ENCODE measurements at regions not wholly inside any gene's neighbourhood (a gene's known extent, or its start where the extent isn't known, plus 50 kb on each side); places are given as distances from the start of the nearest gene placed in this dataset.
"Not testable (repeated sequence)": the region's sequence is repeated elsewhere in the genome, so short reads cannot be mapped to it uniquely, and the experiment has no call there.

DNA sequence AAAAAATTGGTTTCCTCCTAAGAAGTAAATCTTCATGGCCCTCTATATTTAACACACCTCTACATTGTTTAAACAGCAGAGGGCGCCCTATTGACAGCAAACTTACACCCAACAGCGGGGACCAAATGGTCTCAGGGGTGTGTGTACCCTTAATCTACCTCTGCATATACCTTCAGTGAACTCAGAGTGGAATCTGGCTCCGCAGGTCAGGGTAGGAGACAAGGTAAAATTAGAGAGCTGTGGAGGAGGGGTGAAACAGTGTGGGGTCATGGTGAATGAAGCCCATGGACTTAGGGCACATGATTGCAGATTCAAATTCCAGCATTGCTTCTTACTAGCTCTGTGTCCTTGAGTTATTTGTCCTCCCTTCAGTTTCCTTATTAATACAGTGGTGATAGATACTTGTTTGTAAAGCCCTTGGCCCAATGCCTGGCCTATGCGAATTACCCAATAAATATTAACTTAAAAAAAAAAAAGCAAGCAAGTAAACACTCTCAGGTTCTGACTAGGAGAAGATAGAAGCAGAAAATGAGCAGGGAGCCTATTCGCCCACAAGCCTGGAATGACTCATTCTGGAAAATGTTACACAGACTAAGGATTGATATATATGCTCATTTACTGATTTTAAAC is 122.9 kb downstream of the CAVIN4 start:
- DNase-seq (ENCODE audit: low read depth in 3 of 3, low spot score in 1 of 3) = no peak

DNA sequence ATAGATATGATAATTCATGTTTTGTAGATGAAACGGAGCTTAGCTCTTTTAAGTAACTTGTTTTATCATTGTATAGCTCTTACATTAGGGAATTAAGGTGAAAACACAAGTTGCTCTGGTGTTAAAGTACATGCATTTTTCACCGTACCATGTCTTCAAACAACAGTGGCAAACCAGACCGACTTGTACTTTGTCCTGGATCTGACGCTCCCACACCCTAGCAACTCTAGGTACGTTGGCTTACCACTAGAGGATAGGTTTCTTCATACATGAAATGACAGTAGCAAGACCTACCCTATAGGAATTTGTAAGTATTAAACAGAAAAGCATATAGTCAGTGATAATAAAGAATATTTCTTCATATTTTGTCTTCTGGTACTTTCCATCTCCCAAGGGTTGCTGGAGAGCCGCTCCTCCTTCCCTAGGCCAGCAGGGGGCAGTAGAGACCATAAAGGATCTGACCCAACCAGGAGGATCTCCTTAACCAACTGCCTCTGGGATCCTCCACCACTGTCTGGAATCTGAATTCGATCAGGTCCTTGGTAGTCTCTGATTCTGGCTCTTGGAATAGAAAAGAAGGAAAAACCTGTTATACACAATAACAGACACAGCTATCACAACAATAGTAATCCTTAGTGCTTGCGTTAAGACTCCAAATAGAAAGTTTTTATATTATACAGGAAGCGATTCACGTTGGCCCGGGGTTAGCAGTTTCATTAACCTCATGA is 136.7 kb downstream of the CAVIN4 start:
- peak in 1 of 3 donors; percentile 5 for DNase-seq (ENCODE audit: low read depth in 3 of 3, low spot score in 1 of 3)

DNA sequence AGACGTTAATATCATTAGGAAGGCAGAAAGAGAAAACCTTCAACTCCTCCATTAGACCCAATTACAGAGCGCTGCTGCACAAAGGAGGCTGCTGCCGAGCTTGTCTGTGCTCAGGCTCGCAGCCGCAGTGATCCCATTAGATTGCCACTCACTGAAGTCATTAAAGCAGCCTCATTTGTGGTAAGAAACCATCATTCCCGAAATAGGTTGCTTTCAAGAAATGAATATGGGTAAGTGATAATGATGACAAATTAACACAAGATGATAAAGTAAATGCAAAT is 137.2 kb downstream of the CAVIN4 start:
- no peak for DNase-seq (ENCODE audit: low read depth in 3 of 3, low spot score in 1 of 3)

DNA sequence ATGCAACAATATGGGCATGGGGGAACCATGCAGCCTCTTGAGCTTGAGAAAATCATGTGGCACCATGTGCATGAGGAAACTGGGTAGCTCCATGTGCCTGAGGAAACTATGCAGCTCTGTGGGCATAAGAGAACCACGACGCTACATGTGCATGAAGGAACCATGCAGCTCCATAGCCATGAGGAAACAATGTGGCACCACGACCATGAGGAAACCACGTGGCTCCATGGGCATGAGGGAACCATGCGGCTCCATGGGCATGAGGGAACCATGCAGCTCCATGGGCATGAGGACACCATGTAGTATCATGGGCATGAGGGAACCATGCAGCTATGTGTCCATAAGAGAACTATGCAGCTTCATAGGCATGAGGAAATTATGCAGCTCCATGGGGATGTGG is 140.8 kb downstream of the CAVIN4 start:
- DNase-seq (ENCODE audit: low read depth in 3 of 3, low spot score in 1 of 3) = no peak

DNA sequence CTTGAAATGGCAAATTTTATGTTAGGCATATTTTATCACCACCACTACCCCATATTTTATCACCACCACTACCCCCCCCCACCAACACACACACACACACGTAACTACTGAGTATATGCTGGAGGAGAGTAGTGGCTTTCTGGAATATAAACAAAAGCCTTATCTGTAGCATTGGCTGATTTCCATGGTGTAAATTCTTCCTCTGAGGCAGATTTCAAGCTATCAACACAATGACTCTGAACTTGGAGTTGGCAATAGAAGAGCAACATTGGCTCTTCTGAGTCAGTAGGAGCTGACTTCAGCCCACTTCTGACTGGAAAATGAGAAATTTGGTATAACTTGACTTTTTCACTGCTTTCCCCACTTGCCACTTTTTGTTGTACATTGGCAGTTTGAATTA is 143.0 kb downstream of the CAVIN4 start:
- DNase-seq (ENCODE audit: low read depth in 3 of 3, low spot score in 1 of 3) = no peak

DNA sequence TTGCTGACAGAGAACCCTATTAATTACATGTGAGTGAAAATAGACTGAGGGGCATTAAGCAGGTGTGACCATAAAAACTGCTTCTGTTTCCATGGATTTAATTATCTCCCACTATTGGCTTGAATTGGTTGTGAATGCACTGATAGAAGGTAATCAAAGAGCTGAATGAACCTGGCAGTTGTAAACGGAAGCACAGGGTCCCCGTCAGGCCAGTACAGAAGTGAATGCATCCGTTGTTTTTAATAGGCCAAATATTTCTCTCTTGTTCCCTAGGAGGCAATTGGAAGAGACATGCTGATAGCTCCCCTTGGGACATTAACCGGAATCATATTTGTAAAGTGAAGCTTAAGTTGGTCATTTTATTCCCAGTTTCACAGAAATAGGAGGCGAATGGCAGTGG is 147.0 kb downstream of the CAVIN4 start:
- no peak for DNase-seq (ENCODE audit: low read depth in 3 of 3, low spot score in 1 of 3)

DNA sequence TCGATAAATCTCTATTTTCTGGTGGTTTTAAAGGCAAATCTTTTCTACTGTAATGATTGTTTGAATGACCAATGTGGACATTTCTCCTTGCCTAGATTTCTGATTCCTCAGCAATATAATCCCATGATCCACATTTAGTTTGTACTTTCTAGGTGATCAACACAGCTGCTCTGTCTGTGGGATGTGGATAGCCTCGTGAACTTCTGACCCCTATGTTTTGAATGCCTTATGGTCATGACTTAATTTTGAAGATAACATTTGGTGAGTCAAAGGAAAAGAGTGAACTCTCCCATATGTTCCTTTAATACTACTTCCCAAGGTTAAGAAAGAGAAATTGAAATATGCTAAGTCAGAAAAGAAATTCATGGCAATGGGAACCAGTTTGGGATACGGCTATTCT is 147.5 kb downstream of the CAVIN4 start:
- DNase-seq (ENCODE audit: low read depth in 3 of 3, low spot score in 1 of 3) = no peak

DNA sequence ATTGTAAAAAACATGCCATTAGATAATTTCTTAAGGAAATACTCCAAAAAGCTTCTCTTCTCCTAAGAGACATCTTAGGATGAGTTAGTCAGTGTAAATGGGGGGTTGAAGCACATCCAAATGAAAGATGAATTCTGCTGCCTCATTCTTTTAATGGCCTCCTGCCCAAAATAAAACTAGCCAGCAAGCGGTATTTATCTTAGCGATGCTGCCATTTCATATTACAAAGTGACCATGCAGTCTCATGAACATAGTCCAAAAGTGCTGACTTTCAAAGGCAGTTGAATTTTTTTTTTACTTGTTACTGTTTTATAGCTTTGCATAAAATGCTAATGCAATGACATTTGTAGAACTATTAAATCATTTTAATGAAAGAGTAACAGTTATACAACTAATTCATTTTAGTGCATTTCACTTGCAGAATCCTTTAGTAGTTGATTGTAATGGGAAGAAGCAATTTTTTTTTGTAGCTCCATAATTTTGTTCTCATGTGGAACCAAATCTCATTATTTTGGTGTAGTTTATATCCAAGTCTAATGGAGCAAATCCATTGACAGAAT is 151.5 kb downstream of the CAVIN4 start:
- no peak for DNase-seq (ENCODE audit: low read depth in 3 of 3, low spot score in 1 of 3)

DNA sequence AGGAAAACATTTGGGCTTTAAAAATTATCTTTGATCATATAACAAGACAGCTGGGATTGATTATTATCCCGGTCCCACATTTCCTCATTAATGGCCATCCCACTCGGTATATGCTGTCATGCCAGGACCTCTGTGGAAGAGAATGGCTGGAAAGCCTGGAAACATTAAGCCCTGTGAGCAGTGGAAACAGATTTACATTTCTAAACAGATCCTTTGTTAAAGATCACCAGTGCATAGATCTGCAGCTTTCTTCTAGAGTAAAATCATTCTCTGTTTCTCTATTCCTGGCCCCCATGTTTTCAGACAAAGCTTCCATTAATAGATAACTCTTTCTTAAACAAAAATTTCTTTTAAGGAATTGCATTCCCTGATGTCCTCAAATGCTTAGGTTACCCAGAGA is 152.2 kb downstream of the CAVIN4 start:
- DNase-seq (ENCODE audit: low read depth in 3 of 3, low spot score in 1 of 3) = no peak

DNA sequence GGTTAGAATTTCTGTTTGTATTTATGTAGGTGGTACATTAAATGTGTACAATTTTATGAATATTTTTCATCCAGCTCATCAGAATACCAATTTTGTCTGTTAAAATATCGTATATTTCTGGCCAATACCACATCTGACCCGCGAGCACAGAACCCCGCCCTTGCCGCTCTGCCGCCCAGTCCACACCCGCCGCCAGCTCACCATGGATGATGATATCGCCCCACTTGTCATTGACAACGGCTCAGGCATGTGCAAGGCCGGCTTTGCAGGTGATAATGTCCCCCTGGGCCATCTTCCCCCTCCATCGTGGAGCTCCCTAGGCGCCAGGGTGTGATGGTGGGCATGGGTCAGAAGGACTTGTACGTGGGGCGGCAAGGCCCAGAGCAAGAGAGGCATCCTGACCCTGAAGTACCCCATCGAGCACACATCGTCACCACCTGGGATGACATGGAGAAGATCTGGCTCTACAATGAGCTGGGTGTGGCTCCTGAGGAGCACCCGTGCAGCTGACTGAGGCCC is 153.2 kb downstream of the CAVIN4 start:
- DNase-seq (ENCODE audit: low read depth in 3 of 3, low spot score in 1 of 3) = no peak

DNA sequence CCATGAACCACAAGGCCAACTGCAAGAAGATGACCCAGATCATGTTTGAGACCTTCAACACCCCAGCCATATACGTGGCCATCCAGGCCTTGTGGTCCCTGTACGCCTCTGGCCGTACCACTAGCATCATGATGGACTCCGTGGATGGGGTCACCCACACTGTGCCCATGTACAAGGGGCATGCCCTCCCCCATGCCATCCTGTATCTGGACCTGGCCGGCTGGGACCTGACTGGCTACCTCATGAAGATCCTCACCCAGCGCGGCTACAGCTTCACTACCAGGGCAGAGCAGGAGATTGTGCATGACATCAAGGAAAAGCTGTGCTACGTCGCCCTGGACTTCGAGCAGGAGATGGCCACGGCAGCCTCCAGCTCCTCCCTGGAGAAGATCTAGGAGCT is 153.7 kb downstream of the CAVIN4 start:
- DNase-seq (ENCODE audit: low read depth in 3 of 3, low spot score in 1 of 3) = no peak

DNA sequence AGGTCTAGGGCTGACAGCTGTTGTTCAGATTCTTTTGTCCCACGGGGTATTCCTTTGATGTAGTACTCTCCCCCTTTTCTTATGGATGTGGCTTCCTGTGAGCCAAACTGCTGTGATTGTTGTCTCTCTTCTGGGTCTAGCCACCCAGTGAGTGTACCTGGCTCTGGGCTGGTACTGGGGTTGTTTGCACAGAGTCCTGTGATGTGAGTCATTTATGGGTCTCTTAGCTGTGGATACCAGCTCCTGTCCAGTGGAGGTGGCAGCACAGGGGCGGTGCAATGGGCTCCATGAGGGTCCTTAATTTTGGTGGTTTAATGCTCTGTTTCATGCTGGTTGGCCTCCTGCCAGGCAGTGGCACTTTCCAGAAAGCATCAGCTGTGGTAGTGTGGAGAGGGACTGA is 161.3 kb downstream of the CAVIN4 start:
- DNase-seq (ENCODE audit: low read depth in 3 of 3, low spot score in 1 of 3) = no peak

DNA sequence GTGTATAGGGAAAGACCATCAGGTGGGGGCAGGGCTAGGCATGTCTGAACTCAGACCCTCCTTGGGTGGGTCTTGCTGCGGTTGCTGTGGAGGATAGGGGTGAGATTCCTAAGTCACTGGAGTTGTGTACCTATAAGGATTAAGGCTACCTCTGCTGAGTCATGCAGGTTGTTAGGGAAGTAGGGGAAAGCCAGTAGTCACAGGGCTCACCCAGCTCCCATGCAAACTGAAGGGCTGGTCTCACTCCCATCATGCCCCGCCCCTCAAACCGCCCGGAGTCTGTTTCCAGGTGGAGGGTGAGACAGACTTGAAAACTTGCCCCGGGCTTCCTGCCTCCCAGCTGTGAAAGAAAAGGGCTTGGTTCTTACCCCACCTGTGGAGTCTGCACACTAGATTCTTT is 161.8 kb downstream of the CAVIN4 start:
- no peak for DNase-seq (ENCODE audit: low read depth in 3 of 3, low spot score in 1 of 3)

DNA sequence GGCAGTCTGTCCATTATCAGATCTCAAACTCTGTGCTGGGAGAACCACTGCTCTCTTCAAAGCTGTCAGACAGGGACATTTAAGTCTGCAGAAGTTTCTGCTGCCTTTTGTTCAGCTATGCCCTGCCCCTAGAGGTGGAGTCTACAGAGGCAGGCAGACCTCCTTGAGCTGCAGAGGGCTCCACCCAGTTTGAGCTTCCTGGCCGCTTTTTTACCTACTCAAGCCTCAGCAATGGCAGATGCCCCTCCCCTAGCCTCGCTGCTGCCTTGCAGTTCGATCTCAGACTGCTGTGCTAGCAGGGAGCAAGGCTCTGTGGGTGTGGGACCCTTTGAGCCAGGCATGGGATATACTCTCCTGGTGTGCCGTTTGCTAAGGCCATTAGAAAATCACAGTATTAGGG is 171.1 kb downstream of the CAVIN4 start:
- DNase-seq (ENCODE audit: low read depth in 3 of 3, low spot score in 1 of 3) = not testable (repeated sequence)

DNA sequence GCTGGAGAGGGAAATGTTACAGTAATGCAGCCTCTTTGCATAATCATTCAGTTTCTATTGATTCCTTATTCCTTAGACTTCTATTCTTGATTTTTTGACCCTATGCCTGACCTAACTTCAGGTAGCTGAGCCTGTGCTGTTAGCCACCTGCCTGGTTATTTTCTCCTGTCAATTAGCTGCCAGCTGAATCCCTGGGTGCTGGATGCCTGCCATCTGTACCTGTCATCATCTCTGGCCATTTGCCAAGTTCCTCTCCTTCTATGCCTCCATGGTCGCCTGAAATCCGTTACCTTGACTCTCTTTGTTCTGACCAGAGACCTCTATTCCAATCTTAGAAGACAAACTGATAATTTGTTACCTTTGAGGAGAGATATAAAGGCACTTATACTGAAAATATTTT is 178.3 kb downstream of the CAVIN4 start:
- no peak for DNase-seq (ENCODE audit: low read depth in 3 of 3, low spot score in 1 of 3)

DNA sequence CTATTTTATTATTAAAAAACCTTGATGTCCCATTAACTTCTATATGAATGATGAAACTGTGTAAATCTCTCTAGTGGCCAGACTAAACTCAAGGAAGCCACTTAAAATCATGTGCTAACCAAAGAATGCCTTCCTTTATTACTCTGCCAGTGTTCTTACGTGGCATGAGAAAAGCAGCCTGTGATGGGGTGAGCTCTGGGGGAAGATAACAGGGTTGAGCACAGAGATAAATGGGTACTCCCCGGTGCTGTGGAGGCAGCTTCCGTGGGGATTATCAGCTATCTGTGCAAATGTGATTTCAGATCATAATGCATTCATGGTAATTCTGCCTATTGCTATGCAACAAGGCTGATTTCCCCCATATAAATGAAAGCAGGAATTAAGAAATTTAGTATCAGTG is 181.3 kb downstream of the CAVIN4 start:
- no peak for DNase-seq (ENCODE audit: low read depth in 3 of 3, low spot score in 1 of 3)

DNA sequence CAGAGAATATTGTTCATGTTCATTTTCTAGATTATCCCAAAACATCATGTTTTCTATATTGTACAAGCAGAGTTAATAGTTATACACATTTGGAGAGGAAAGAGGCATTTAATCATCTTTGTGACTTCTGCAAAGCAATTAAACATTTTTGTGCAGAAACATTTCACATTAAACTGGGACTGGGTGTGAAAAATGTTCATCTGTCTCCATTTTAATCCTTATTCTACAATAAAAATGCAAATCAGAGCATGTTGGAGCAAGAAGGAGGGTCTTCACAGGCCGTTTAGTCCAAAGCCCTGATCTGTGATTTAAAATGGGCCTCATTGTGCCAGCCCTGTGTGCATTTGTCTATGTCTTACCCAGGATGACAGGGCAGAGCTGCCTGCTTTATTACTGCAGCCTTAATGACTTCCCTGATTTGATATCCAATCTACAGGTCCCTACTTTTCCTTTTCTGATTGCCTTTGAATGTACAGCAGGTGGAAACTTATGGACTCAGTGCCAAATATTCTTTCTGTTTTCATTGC is 183.5 kb downstream of the CAVIN4 start:
- no peak for DNase-seq (ENCODE audit: low read depth in 3 of 3, low spot score in 1 of 3)

DNA sequence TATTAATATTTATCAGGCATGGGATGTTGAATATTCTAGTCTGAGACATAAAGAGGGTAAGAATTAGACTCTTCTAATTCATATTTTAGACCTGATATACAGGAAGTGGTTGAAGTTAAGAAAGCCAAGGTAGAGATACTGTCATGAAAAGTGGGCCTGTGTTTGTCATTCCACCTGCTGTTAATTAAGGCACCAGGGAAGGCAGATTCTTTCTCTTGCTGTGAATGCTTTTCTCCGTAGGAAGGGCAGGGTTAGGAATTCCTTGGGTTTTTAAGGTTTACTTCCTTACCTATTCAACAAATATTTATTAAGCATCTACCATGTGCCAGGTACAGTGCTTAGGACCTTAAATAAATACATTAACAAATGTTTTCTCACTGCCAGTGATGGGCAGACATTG is 196.4 kb downstream of the CAVIN4 start:
- DNase-seq (ENCODE audit: low read depth in 3 of 3, low spot score in 1 of 3) = no peak

DNA sequence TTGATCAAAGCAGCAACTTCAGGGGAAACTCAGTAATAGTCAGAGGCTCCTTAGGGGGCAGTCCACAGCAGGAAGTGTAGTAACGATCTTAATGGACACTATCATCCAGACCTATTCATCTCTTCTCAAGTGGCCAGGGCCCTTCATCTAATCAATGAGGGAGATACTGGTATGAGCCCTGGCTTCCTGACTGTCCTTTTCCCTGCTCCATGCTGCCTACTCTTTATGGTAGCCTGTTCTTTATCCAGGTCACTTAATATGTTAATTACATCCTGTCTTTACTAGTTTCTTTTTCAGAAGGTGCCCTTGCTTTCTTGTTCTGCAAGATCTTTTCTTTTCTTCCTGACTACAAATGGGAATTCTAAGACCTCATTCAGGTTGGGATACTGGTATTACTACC is 197.1 kb downstream of the CAVIN4 start:
- no peak for DNase-seq (ENCODE audit: low read depth in 3 of 3, low spot score in 1 of 3)

DNA sequence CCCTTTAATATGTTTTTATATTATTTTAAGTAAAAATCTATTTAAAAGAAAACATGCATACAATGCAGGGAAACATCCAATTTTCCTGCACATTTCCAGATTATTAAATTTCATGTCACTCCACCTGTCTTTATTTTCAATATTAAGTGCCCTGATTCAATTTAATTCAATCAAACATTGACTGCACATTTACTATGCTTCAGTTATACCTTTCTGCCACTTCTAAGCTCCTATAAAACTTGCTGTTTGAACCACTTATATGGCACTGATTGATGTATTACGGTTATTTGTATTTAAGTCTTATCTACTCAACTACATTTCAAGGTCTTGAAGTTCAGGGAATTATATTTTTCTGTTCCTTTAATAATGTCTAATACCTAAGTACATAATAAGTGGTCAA is 198.0 kb downstream of the CAVIN4 start:
- no peak for DNase-seq (ENCODE audit: low read depth in 3 of 3, low spot score in 1 of 3)

DNA sequence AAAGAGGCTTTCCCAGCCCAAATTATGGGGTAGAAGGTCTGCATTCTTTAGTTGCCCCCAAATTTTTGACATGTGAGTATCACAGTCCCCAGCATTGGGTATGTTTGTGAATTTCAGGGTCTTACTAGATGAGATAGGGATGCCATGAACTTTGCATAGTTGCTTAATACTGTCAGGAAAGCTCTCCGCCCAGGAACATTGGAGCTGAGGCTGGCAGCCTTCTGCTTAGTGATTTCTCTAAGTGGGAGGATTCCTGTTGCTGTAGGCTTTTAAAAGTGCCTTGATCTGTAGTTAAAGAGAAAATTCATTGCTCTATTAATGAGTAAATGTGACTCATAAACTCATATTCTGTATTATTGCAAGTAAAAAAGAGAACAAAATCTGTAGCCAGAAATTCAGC is 206.9 kb downstream of the CAVIN4 start:
- DNase-seq (ENCODE audit: low read depth in 3 of 3, low spot score in 1 of 3) = no peak

DNA sequence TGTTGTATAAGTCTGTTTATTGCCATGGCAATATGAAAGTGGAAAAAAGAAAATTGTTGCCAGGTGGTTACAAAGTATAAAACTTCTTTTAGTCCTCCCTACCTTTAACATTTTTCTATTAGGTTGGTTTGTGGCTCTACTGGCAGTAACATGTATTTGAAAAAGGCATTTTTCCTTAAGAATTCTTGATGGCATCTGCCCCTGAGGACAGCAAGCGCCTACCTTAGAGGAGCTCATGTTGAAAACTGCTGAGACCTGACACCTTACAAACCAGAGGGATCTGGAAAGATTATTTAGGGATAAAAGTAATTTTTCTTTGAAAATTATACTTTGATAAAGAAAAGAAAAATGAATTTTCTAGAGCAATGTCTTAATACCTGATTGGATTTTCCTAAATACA is 208.1 kb downstream of the CAVIN4 start:
- no peak for DNase-seq (ENCODE audit: low read depth in 3 of 3, low spot score in 1 of 3)

Data from stimulated activated CD4-positive, alpha-beta T cell treated with anti-CD3 and anti-CD28 coated beads, TNF-alpha, amount 100 ng/mL, for 1 hour (primary cell).